GM12878 (cell line): ENCODE measurements at regions not wholly inside any gene's neighbourhood (a gene's known extent, or its start where the extent isn't known, plus 50 kb on each side); places are given as distances from the start of the nearest gene placed in this dataset.

ENCODE experiments used
- ATAC-seq: fragments of 200-7000 bp; cut with Tn5 transposase; 3 replicates; pipeline ENCODE4 v1.9.1; 2020; ENCODE audit warnings: mild to moderate bottlenecking, moderate library complexity
- BruUV-seq: library from RNA; stranded (reverse); fragments of 400-500 nt; replicated peaks from 2 replicates; lab custom pipeline; 2021; lab: Mats Ljungman, UMichigan
- CTCF ChIA-PET: fragments of 300-600 bp; sonication (Branson Sonifier 250); formaldehyde crosslinking; extraction: SDS; loops from one replicate; lab custom pipeline; 2021; ENCODE audit warnings: inconsistent platforms; lab: Yijun Ruan, JAX
- POLR2A ChIA-PET: fragments of 350-600 bp; formaldehyde crosslinking; extraction: SDS; loops from one replicate; lab custom pipeline; 2021; ENCODE audit warnings: inconsistent platforms; lab: Charles Lee
- RAD21 ChIA-PET: fragments of 300-600 bp; sonication (Branson Sonifier 250); formaldehyde crosslinking; loops from one replicate; lab custom pipeline; 2023; ENCODE audit warnings: antibody characterized with exemption; ENCODE audit not compliant: unreplicated experiment; lab: Charles Lee
- SMC1A ChIA-PET: fragments of 300-600 bp; sonication (Branson Sonifier 250); formaldehyde crosslinking; loops from one replicate; lab custom pipeline; 2023; ENCODE audit not compliant: unreplicated experiment, uncharacterized antibody; lab: Charles Lee
- DNase-seq: peaks from one replicate; pipeline ENCODE4 v3.0.0-alpha.2; 2011; ENCODE audit warnings: low read depth, low spot score
- FAIRE-seq: peaks from 3 replicates; lab custom pipeline; 2011; peaks lifted over from hg19 to GRCh38; lab: Jason Lieb, UNC
- H2AFZ ChIP-seq: 2 replicates; pipeline ENCODE4 v1.6.0; 2011; ENCODE audit warnings: low read depth, low read length, control low read depth; ENCODE audit not compliant: control insufficient read depth
- H3K27ac ChIP-seq: 2 replicates; pipeline ENCODE4 v1.5.1; 2011; ENCODE audit warnings: control low read depth; ENCODE audit not compliant: control insufficient read depth, insufficient read depth
- H3K27me3 ChIP-seq, 2 experiments: replicated peaks in 1 of 2; 2 replicates each; pipeline versions ENCODE4 v1.6.0 to v1.6.1; 2011; ENCODE audit warnings: low read length in 1 of 2; ENCODE audit not compliant: control insufficient read depth in 2 of 2, insufficient read depth in 2 of 2
- H3K36me3 ChIP-seq, 2 experiments: 2 replicates each; pipeline ENCODE4 v1.5.1; 2011; ENCODE audit warnings: low read length in 1 of 2; ENCODE audit not compliant: control insufficient read depth in 2 of 2, insufficient read depth in 2 of 2
- H3K4me1 ChIP-seq: 2 replicates; pipeline ENCODE4 v1.6.1; 2011; ENCODE audit warnings: mild to moderate bottlenecking, low read length, moderate library complexity, mixed read lengths; ENCODE audit not compliant: control insufficient read depth, insufficient read depth
- H3K4me2 ChIP-seq: 2 replicates; pipeline ENCODE4 v1.6.0; 2011; ENCODE audit warnings: control low read depth; ENCODE audit not compliant: control insufficient read depth, insufficient read depth
- H3K4me3 ChIP-seq: fragments of 200-600 bp; sonication (generic); 2 replicates; pipeline ENCODE4 v1.5.1; 2016
- H3K79me2 ChIP-seq: 2 replicates; pipeline ENCODE4 v1.6.0; 2011; ENCODE audit warnings: low read length; ENCODE audit not compliant: control insufficient read depth, insufficient read depth
- H3K9ac ChIP-seq: 2 replicates; pipeline ENCODE4 v1.8.0; 2011; ENCODE audit warnings: low read length, control low read depth, mixed read lengths; ENCODE audit not compliant: control insufficient read depth, insufficient read depth
- H3K9me3 ChIP-seq: replicated peaks from 3 replicates; pipeline ENCODE4 v1.5.1; 2011; ENCODE audit warnings: mild to moderate bottlenecking, low read length; ENCODE audit not compliant: control insufficient read depth, insufficient read depth
- H4K20me1 ChIP-seq: 2 replicates; pipeline ENCODE4 v1.6.0; 2011; ENCODE audit not compliant: control insufficient read depth, insufficient read depth
- CREB1 ChIP-seq: IDR thresholded peaks from 2 replicates; pipeline ENCODE4 v1.6.1; 2012; ENCODE audit warnings: low read depth, mild to moderate bottlenecking, inconsistent platforms
- EP300 ChIP-seq, 2 experiments: fragments of 150-350 bp in 1 of 2; IDR thresholded peaks; 2 replicates each; pipeline ENCODE4 v1.6.1; 2011 to 2012; ENCODE audit warnings: low read depth in 2 of 2, low read length in 2 of 2, borderline replicate concordance in 1 of 2, improper control_type of control experiment in 1 of 2, inconsistent platforms in 1 of 2; ENCODE audit not compliant: control insufficient read depth in 1 of 2
- NRF1 ChIP-seq: conservative IDR thresholded peaks from 2 replicates; pipeline ENCODE4 v1.6.1; 2011; ENCODE audit warnings: mild to moderate bottlenecking, low read depth, low read length, improper control_type of control experiment
- POLR2AphosphoS5 ChIP-seq: IDR thresholded peaks from 2 replicates; pipeline ENCODE4 v1.6.1; 2011; ENCODE audit warnings: mild to moderate bottlenecking, low read length, inconsistent platforms
- SMARCA5 ChIP-seq: fragments of 450-650 bp; IDR thresholded peaks from 2 replicates; pipeline ENCODE4 v1.6.1; 2017; ENCODE audit warnings: mild to moderate bottlenecking
- TAF1 ChIP-seq: IDR thresholded peaks from 2 replicates; pipeline ENCODE4 v1.6.1; 2011; ENCODE audit warnings: mild to moderate bottlenecking, low read depth, low read length, borderline replicate concordance
- WGBS: methylation state at CpG from one replicate; pipeline ENCODE4 v1.1.6; 2016; ENCODE audit warnings: low lambda C conversion rate; ENCODE audit not compliant: insufficient replicate concordance, insufficient coverage; ENCODE audit errors: missing lambda C conversion rate; 5-methylcytosine and 5-hydroxymethylcytosine counted together
- in situ Hi-C: fragments of 300-500 bp; cut with MboI; formaldehyde crosslinking; loops from 9 replicates; pipeline ENCODE4 v1.14.3; 2018; ENCODE audit warnings: mixed read lengths
- intact Hi-C: fragments of 100-400 bp; cut with micrococcal nuclease; formaldehyde crosslinking; loops from one replicate; pipeline ENCODE4 v1.14.2; 2022; ENCODE audit not compliant: unreplicated experiment
- TF ChIP-seq, protein P1 (sequence below): fragments of 450-650 bp; formaldehyde crosslinking; IDR thresholded peaks from 2 replicates; pipeline ENCODE4 v1.4.0; 2022; ENCODE audit warnings: mild to moderate bottlenecking, moderate library complexity

DNA sequence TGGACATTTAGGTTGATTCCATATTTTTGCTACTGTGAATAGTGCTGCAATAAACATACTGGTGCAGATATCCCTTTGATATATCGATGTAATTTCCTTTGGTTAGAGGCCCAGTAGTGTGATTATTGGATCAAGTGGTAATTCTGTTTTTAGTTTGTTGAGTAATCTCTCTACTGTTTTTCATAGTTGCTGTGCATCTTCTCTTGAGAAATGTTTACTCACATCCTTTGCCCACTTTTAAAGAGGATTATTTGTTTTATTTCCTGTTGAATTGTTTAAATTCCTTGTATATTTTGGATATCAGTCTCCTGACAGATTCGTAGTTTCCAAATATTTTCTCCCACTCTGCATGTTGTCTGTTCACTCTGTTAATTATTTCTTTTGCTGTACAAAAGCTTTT is 352.6 kb upstream of the TARS1 start:
- BruUV-seq: no TSS peak
- H3K9me3 ChIP-seq: no peaks in the 10 kb centered on the region
- H3K4me1 ChIP-seq: no peaks in the 10 kb centered on the region
- no peak for ATAC-seq
- no peak overlapping the region for H2AFZ ChIP-seq
- H3K9ac ChIP-seq: no peak overlapping the region
- no peak for FAIRE-seq
- ChIA-PET RAD21 (no interaction called here), POLR2A (no interaction called here), CTCF (no interaction called here), SMC1A (no interaction called here)
- no peaks in the 10 kb centered on the region for H4K20me1 ChIP-seq
- no peak overlapping the region for H3K27ac ChIP-seq
- intact Hi-C loops: no loop called here
- 15% methylated on average over 2 of the region's 2 CpGs for WGBS
- no peaks in the 10 kb centered on the region for H3K79me2 ChIP-seq
- H3K4me2 ChIP-seq: no peak overlapping the region
- no peaks in the 10 kb centered on the region for H3K27me3 ChIP-seq
- DNase-seq: no peak
- H3K36me3 ChIP-seq: no peaks in the 10 kb centered on the region
- no peak overlapping the region for H3K4me3 ChIP-seq
- in situ Hi-C loops: no loop called here
- TF ChIP-seq, protein P1, sequence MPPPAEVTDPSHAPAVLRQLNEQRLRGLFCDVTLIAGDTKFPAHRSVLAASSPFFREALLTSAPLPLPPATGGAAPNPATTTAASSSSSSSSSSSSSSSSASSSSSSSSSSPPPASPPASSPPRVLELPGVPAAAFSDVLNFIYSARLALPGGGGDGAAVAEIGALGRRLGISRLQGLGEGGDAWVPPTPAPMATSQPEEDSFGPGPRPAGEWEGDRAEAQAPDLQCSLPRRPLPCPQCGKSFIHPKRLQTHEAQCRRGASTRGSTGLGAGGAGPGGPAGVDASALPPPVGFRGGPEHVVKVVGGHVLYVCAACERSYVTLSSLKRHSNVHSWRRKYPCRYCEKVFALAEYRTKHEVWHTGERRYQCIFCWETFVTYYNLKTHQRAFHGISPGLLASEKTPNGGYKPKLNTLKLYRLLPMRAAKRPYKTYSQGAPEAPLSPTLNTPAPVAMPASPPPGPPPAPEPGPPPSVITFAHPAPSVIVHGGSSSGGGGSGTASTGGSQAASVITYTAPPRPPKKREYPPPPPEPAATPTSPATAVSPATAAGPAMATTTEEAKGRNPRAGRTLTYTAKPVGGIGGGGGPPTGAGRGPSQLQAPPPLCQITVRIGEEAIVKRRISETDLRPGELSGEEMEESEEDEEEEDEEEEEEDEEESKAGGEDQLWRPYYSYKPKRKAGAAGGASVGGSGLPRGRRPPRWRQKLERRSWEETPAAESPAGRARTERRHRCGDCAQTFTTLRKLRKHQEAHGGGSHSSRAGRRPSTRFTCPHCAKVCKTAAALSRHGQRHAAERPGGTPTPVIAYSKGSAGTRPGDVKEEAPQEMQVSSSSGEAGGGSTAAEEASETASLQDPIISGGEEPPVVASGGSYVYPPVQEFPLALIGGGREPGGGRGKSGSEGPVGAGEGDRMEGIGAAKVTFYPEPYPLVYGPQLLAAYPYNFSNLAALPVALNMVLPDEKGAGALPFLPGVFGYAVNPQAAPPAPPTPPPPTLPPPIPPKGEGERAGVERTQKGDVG: no peak
- TF ChIP-seq CREB1 (no peak), TAF1 (no peak), SMARCA5 (no peak), POLR2AphosphoS5 (no peak), NRF1 (no peak), EP300 (IDR thresholded peaks at IDR 0.05; ENCODE audit: borderline replicate concordance in 1 of 2, control insufficient read depth in 1 of 2, low read depth in 2 of 2, low read length in 2 of 2) (no peak)
